ENCODE measurements at regions not wholly inside any gene's neighbourhood (a gene's known extent, or its start where the extent isn't known, plus 50 kb on each side); places are given as distances from the start of the nearest gene placed in this dataset.

DNA sequence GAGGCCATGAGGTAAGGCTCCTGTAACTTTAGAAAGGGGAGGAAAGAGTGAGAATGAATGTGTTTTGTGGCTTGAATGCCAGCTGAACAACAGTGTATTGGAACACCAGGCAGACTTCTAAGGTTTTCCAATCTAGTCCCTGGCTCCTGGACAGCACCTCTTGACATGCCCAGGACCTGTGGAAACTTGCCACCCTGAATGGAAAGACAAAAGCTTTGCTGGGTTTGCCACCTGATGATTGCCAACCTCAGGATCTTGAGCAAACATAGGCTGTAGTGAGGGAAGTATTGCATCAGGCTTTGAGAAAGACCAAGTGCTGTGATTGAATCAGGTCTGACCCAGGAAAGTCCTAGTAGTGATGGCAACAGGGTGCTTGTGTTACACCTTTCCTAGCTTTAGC, 1393.1 kb upstream of the DIAPH2 start:
- TF ChIP-seq, protein P1, sequence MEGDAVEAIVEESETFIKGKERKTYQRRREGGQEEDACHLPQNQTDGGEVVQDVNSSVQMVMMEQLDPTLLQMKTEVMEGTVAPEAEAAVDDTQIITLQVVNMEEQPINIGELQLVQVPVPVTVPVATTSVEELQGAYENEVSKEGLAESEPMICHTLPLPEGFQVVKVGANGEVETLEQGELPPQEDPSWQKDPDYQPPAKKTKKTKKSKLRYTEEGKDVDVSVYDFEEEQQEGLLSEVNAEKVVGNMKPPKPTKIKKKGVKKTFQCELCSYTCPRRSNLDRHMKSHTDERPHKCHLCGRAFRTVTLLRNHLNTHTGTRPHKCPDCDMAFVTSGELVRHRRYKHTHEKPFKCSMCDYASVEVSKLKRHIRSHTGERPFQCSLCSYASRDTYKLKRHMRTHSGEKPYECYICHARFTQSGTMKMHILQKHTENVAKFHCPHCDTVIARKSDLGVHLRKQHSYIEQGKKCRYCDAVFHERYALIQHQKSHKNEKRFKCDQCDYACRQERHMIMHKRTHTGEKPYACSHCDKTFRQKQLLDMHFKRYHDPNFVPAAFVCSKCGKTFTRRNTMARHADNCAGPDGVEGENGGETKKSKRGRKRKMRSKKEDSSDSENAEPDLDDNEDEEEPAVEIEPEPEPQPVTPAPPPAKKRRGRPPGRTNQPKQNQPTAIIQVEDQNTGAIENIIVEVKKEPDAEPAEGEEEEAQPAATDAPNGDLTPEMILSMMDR (IDR thresholded peaks at IDR 0.05 in 8 of 11, conservative IDR thresholded peaks at IDR 0.05 in 3 of 11), result no peak
- no peak for TF ChIP-seq POLR2A (IDR thresholded peaks at IDR 0.05)

All from spleen (tissue), 7 donors.